H9 (cell line): ENCODE measurements at regions not wholly inside any gene's neighbourhood (a gene's known extent, or its start where the extent isn't known, plus 50 kb on each side); places are given as distances from the start of the nearest gene placed in this dataset.
"Not testable (repeated sequence)": the region's sequence is repeated elsewhere in the genome, so short reads cannot be mapped to it uniquely, and the experiment has no call there.

ENCODE experiments used
- DNase-seq: peaks from one replicate; pipeline ENCODE4 v3.0.0-alpha.2; 2017
- H2AFZ ChIP-seq: one replicate; pipeline ENCODE4 v1.6.1; 2013; ENCODE audit warnings: mild to moderate bottlenecking, low read length, control low read depth, moderate library complexity
- H2AK5ac ChIP-seq: 2 replicates; pipeline ENCODE4 v1.6.1; 2013; ENCODE audit warnings: low read length, control low read depth, mixed read lengths; ENCODE audit not compliant: insufficient read length
- H2BK120ac ChIP-seq: one replicate; pipeline ENCODE4 v1.6.1; 2013; ENCODE audit warnings: low read depth, mild to moderate bottlenecking, low read length, control low read depth, inconsistent platforms; ENCODE audit not compliant: poor library complexity, severe bottlenecking
- H2BK12ac ChIP-seq: 2 replicates; pipeline ENCODE4 v1.6.1; 2013; ENCODE audit warnings: low read length, control low read depth, mixed read lengths, low read depth; ENCODE audit not compliant: insufficient read length
- H2BK15ac ChIP-seq: 2 replicates; pipeline ENCODE4 v1.6.1; 2013; ENCODE audit warnings: low read depth, low read length, control low read depth
- H2BK20ac ChIP-seq: one replicate; pipeline ENCODE4 v1.6.1; 2013; ENCODE audit warnings: low read depth, mild to moderate bottlenecking, low read length, control low read depth, inconsistent platforms; ENCODE audit not compliant: poor library complexity, severe bottlenecking
- H2BK5ac ChIP-seq: 2 replicates; pipeline ENCODE4 v1.6.1; 2013; ENCODE audit warnings: low read length, control low read depth, mixed read lengths; ENCODE audit not compliant: insufficient read length
- H3K14ac ChIP-seq: 2 replicates; pipeline ENCODE4 v1.6.1; 2013; ENCODE audit warnings: low read length, control low read depth; ENCODE audit not compliant: insufficient read depth
- H3K18ac ChIP-seq: 2 replicates; pipeline ENCODE4 v1.6.1; 2013; ENCODE audit warnings: low read depth, mild to moderate bottlenecking, mixed read lengths, low read length, control low read depth; ENCODE audit not compliant: insufficient read length
- H3K23ac ChIP-seq: 2 replicates; pipeline ENCODE4 v1.6.1; 2013; ENCODE audit warnings: low read length, control low read depth, mixed read lengths, low read depth; ENCODE audit not compliant: insufficient read length
- H3K23me2 ChIP-seq: 2 replicates; pipeline ENCODE4 v1.6.1; 2013; ENCODE audit warnings: low read depth, mild to moderate bottlenecking, mixed read lengths, low read length, control low read depth; ENCODE audit not compliant: insufficient read length, poor library complexity, severe bottlenecking
- H3K27ac ChIP-seq: 2 replicates; pipeline ENCODE4 v1.5.1; 2013; ENCODE audit warnings: low read length, control low read depth, mixed read lengths, low read depth; ENCODE audit not compliant: insufficient read length
- H3K27me3 ChIP-seq: 2 replicates; pipeline ENCODE4 v1.6.1; 2013; ENCODE audit warnings: low read length, control low read depth, inconsistent platforms; ENCODE audit not compliant: insufficient read depth
- H3K4ac ChIP-seq: 2 replicates; pipeline ENCODE4 v1.6.1; 2013; ENCODE audit warnings: low read depth, mild to moderate bottlenecking, control low read depth, inconsistent platforms, low read length, moderate library complexity
- H3K4me1 ChIP-seq: 2 replicates; pipeline ENCODE4 v1.6.1; 2013; ENCODE audit warnings: low read length, control low read depth, inconsistent platforms; ENCODE audit not compliant: insufficient read depth
- H3K4me2 ChIP-seq: 2 replicates; pipeline ENCODE4 v1.6.1; 2013; ENCODE audit warnings: low read length, control low read depth, mixed read lengths; ENCODE audit not compliant: insufficient read length, insufficient read depth
- H3K56ac ChIP-seq: 2 replicates; pipeline ENCODE4 v1.6.1; 2013; ENCODE audit warnings: low read depth, mild to moderate bottlenecking, mixed read lengths, low read length, control low read depth; ENCODE audit not compliant: insufficient read length
- H3K79me1 ChIP-seq: 2 replicates; pipeline ENCODE4 v1.6.1; 2013; ENCODE audit warnings: low read depth, mild to moderate bottlenecking, moderate library complexity, low read length, control low read depth, inconsistent platforms; ENCODE audit not compliant: insufficient read depth, poor library complexity, severe bottlenecking
- H3K79me2 ChIP-seq: 2 replicates; pipeline ENCODE4 v1.6.1; 2013; ENCODE audit warnings: low read length, control low read depth, inconsistent platforms; ENCODE audit not compliant: insufficient read depth
- H3K9ac ChIP-seq: 2 replicates; pipeline ENCODE4 v1.6.1; 2013; ENCODE audit warnings: low read length, control low read depth, mixed read lengths; ENCODE audit not compliant: insufficient read length; ENCODE audit errors: extremely low read depth
- H3K9me3 ChIP-seq: one replicate; pipeline ENCODE4 v1.6.1; 2013; ENCODE audit warnings: low read depth, low read length, inconsistent platforms; ENCODE audit not compliant: control insufficient read depth
- H3T11ph ChIP-seq: one replicate; pipeline ENCODE4 v1.6.1; 2013; ENCODE audit warnings: mild to moderate bottlenecking, low read length, control low read depth, inconsistent platforms
- H4K20me1 ChIP-seq: one replicate; pipeline ENCODE4 v1.6.1; 2013; ENCODE audit not compliant: control insufficient read depth, insufficient read length, insufficient read depth
- H4K5ac ChIP-seq: 2 replicates; pipeline ENCODE4 v1.6.1; 2013; ENCODE audit warnings: low read depth, mild to moderate bottlenecking, mixed read lengths, low read length, control low read depth; ENCODE audit not compliant: insufficient read length
- H4K8ac ChIP-seq: replicated peaks from 2 replicates; pipeline ENCODE4 v1.6.1; 2013; ENCODE audit warnings: low read length, control low read depth, mixed read lengths, low read depth; ENCODE audit not compliant: insufficient read length
- H4K91ac ChIP-seq: 2 replicates; pipeline ENCODE4 v1.6.1; 2013; ENCODE audit warnings: low read depth, mild to moderate bottlenecking, moderate library complexity, mixed read lengths, low read length, control low read depth; ENCODE audit not compliant: insufficient read length
- H3K27ac Mint-ChIP-seq, 3 experiments: 2 replicates in 2 of 3; 3 replicates in 1 of 3; pipeline ENCODE4 v1.8.0; 2020 to 2021; ENCODE audit warnings: mixed read lengths in 3 of 3, mild to moderate bottlenecking in 1 of 3, moderate library complexity in 1 of 3
- H3K27me3 Mint-ChIP-seq: 2 replicates; pipeline ENCODE4 v1.8.0; 2021; ENCODE audit warnings: low read depth, mild to moderate bottlenecking, moderate library complexity, mixed read lengths
- H3K36me3 Mint-ChIP-seq, 3 experiments: 2 replicates in 2 of 3; 3 replicates in 1 of 3; pipeline ENCODE4 v1.8.0; 2020 to 2021; ENCODE audit warnings: low read depth in 3 of 3, mixed read lengths in 3 of 3; ENCODE audit not compliant: insufficient read depth in 1 of 3
- H3K4me1 Mint-ChIP-seq, 2 experiments: 2 replicates each; pipeline ENCODE4 v1.8.0; 2020; ENCODE audit warnings: mixed read lengths in 2 of 2
- H3K4me3 Mint-ChIP-seq, 2 experiments: 2 replicates in 1 of 2; 3 replicates in 1 of 2; pipeline ENCODE4 v1.8.0; 2020 to 2021; ENCODE audit warnings: mild to moderate bottlenecking in 2 of 2, mixed read lengths in 2 of 2, moderate library complexity in 1 of 2
- H3K9me3 Mint-ChIP-seq, 2 experiments: 2 replicates in 1 of 2; 3 replicates in 1 of 2; pipeline ENCODE4 v1.8.0; 2020; ENCODE audit warnings: mild to moderate bottlenecking in 2 of 2, mixed read lengths in 2 of 2, moderate library complexity in 1 of 2
- WGBS: extraction: QIAGEN DNeasy Blood & Tissue Kit; methylation state at CpG from one replicate; pipeline ENCODE4 v1.1.7; 2013; ENCODE audit warnings: missing lambda C conversion rate, low lambda C conversion rate, mixed read lengths; ENCODE audit not compliant: insufficient read length; ENCODE audit errors: extremely low coverage; 5-methylcytosine and 5-hydroxymethylcytosine counted together

- H3K79me2 ChIP-seq, DNase-seq, H3K14ac ChIP-seq, H3K79me1 ChIP-seq, H4K8ac ChIP-seq, H3K27ac ChIP-seq, H3K18ac ChIP-seq, H3K23me2 ChIP-seq, H2BK15ac ChIP-seq, H4K5ac ChIP-seq, H3K4ac ChIP-seq, H3K56ac ChIP-seq, H2AK5ac ChIP-seq, H4K91ac ChIP-seq, H3K4me3 Mint-ChIP-seq, H3K27me3 Mint-ChIP-seq, H3K9ac ChIP-seq, H3K27me3 ChIP-seq, H3K4me1 Mint-ChIP-seq, H3T11ph ChIP-seq, H3K36me3 Mint-ChIP-seq, H3K4me1 ChIP-seq, H3K23ac ChIP-seq, H2BK12ac ChIP-seq, H3K9me3 ChIP-seq, H2AFZ ChIP-seq, H3K27ac Mint-ChIP-seq, H2BK5ac ChIP-seq, H2BK120ac ChIP-seq, H4K20me1 ChIP-seq, H3K4me2 ChIP-seq, H2BK20ac ChIP-seq: not testable (repeated sequence)
- H3K9me3 Mint-ChIP-seq, result peaks cover 16 to 20% of the 10 kb centered on the region in 2 experiments
- WGBS, result no CpG with 5 or more reads among the region's 4 CpGs
These were observed 138.4 kb downstream of the FAM72C start for GRCh38 chr1:143833376-143833775.

DNA sequence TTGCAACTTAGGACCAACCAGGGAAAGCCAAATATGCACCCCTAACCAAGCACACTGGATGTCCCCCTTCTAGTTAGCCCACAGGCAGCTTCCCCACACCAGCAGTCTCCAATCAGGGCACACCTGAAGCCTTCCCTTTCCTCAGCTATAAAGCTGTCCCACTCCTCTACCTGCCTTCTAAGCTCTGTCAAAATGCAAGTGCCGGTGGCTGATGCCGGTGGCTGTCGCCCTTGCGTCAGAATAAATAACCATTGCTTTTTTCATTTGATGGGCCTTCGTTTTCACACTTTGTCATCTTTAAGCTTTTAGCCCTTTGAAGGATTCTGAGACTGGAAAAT is 139.4 kb downstream of the FAM72C start:
- not testable (repeated sequence) for H2AFZ ChIP-seq, H3K4ac ChIP-seq, H4K8ac ChIP-seq, H3K27ac Mint-ChIP-seq, H4K5ac ChIP-seq, H3K14ac ChIP-seq, H3K9me3 ChIP-seq, H3K79me2 ChIP-seq, H2BK20ac ChIP-seq, DNase-seq, H3K4me1 Mint-ChIP-seq, H3K79me1 ChIP-seq, H3K23ac ChIP-seq, H3K4me3 Mint-ChIP-seq, H2BK15ac ChIP-seq, H4K20me1 ChIP-seq, H3K9ac ChIP-seq, H3K18ac ChIP-seq, H3K4me1 ChIP-seq, H3K23me2 ChIP-seq, H3K4me2 ChIP-seq, H3K27me3 Mint-ChIP-seq, H3K27me3 ChIP-seq, H4K91ac ChIP-seq, H3K56ac ChIP-seq, H2BK120ac ChIP-seq, H2AK5ac ChIP-seq, H2BK5ac ChIP-seq, H3T11ph ChIP-seq, H3K36me3 Mint-ChIP-seq, H2BK12ac ChIP-seq, H3K27ac ChIP-seq
- no CpG with 5 or more reads among the region's 5 CpGs for WGBS
- H3K9me3 Mint-ChIP-seq, result peaks cover 11 to 15% of the 10 kb centered on the region in 2 experiments
